A549 (cell line): ENCODE measurements at regions not wholly inside any gene's neighbourhood (a gene's known extent, or its start where the extent isn't known, plus 50 kb on each side); places are given as distances from the start of the nearest gene placed in this dataset.

Source experiments
- ATAC-seq, 2 experiments: fragments of 200-7000 bp in 1 of 2; fragments of >200 bp in 1 of 2; cut with Nextera tagmentation in 1 of 2; cut with Tn5 transposase in 1 of 2; 3 replicates each; pipeline versions ENCODE4 v1.8.0 to v1.9.1; 2018 to 2020; ENCODE audit warnings: mild to moderate bottlenecking in 1 of 2, moderate library complexity in 1 of 2
- CTCF ChIA-PET: fragments of 300-600 bp; sonication (Branson Sonifier 250); formaldehyde crosslinking; extraction: SDS; loops from one replicate; lab custom pipeline; 2021; ENCODE audit warnings: antibody characterized with exemption, inconsistent platforms; lab: Yijun Ruan, JAX
- POLR2A ChIA-PET: fragments of 350-600 bp; formaldehyde crosslinking; extraction: SDS; loops from one replicate; lab custom pipeline; 2021; ENCODE audit warnings: antibody characterized with exemption, inconsistent platforms; lab: Yijun Ruan, JAX
- DNase-seq, 2 experiments: peaks; one replicate each; pipeline versions ENCODE4 v3.0.0 to v3.0.0-alpha.2; 2011 to 2016; ENCODE audit warnings: low read depth in 1 of 2, low spot score in 1 of 2
- FAIRE-seq: peaks from 2 replicates; lab custom pipeline; 2011; peaks lifted over from hg19 to GRCh38; lab: Jason Lieb, UNC
- H3K27ac ChIP-seq, 2 experiments: fragments of >200 bp; sonication (Bioruptor Twin); formaldehyde crosslinking; 3 replicates each; pipeline ENCODE4 v1.5.1; 2016 to 2017
- H3K4me1 ChIP-seq: fragments of >200 bp; sonication (Bioruptor Twin); formaldehyde crosslinking; 3 replicates; pipeline ENCODE4 v1.6.1; 2016
- H3K4me2 ChIP-seq: fragments of >200 bp; sonication (Bioruptor Twin); formaldehyde crosslinking; 3 replicates; pipeline ENCODE4 v1.6.1; 2016
- H3K4me3 ChIP-seq: fragments of >200 bp; sonication (Bioruptor Twin); formaldehyde crosslinking; 3 replicates; pipeline ENCODE4 v1.5.1; 2016
- H3K9me3 ChIP-seq: fragments of >200 bp; sonication (Bioruptor Twin); formaldehyde crosslinking; 3 replicates; pipeline ENCODE4 v1.6.1; 2016
- CBX8 ChIP-seq: fragments of 200-600 bp; sonication (generic); IDR thresholded peaks from 2 replicates; pipeline ENCODE4 v1.6.1; 2016
- CHD4 ChIP-seq: fragments of 200-600 bp; sonication (generic); IDR thresholded peaks from 2 replicates; pipeline ENCODE4 v1.6.1; 2016; ENCODE audit warnings: antibody characterized with exemption, mild to moderate bottlenecking, borderline replicate concordance
- EHF ChIP-seq: fragments of 250-450 bp; sonication (Bioruptor Pico); IDR thresholded peaks from 2 replicates; pipeline ENCODE4 v1.5.0; 2020; ENCODE audit warnings: mild to moderate bottlenecking
- EP300 ChIP-seq, 2 experiments: fragments of >200 bp; sonication (Bioruptor Twin); formaldehyde crosslinking; IDR thresholded peaks; 2 replicates in 1 of 2; 3 replicates in 1 of 2; pipeline ENCODE4 v1.6.1; 2016 to 2017
- HOXA7 ChIP-seq: fragments of 250-450 bp; sonication (Bioruptor Pico); IDR thresholded peaks from 2 replicates; pipeline ENCODE4 v1.5.0; 2020; ENCODE audit warnings: mild to moderate bottlenecking, moderate library complexity
- HOXB13 ChIP-seq: fragments of 250-450 bp; sonication (Bioruptor Pico); IDR thresholded peaks from 2 replicates; pipeline ENCODE4 v1.5.0; 2020; ENCODE audit warnings: low read depth, mild to moderate bottlenecking, moderate library complexity
- JUN ChIP-seq, 2 experiments: fragments of >200 bp; sonication (Bioruptor Twin); formaldehyde crosslinking; IDR thresholded peaks; 2 replicates in 1 of 2; 3 replicates in 1 of 2; pipeline ENCODE4 v1.6.1; 2016 to 2017
- JUNB ChIP-seq: fragments of >200 bp; sonication (Bioruptor Twin); formaldehyde crosslinking; IDR thresholded peaks from 2 replicates; pipeline ENCODE4 v1.6.1; 2016
- KDM1A ChIP-seq: fragments of 200-600 bp; sonication (generic); IDR thresholded peaks from 2 replicates; pipeline ENCODE4 v1.6.1; 2016; ENCODE audit warnings: low read depth, mild to moderate bottlenecking
- KDM5A ChIP-seq: fragments of 200-600 bp; sonication (generic); IDR thresholded peaks from 2 replicates; pipeline ENCODE4 v1.6.1; 2016; ENCODE audit warnings: antibody characterized with exemption, mild to moderate bottlenecking
- NFE2L2 ChIP-seq: fragments of 150-350 bp; conservative IDR thresholded peaks from 2 replicates; pipeline ENCODE4 v1.6.1; 2014; ENCODE audit warnings: low read length
- NPAS2 ChIP-seq: fragments of 250-450 bp; sonication (Bioruptor Pico); IDR thresholded peaks from 2 replicates; pipeline ENCODE4 v1.8.0; 2022; ENCODE audit warnings: mild to moderate bottlenecking, moderate library complexity, borderline replicate concordance
- RARB ChIP-seq: fragments of 250-450 bp; sonication (Bioruptor Pico); IDR thresholded peaks from 2 replicates; pipeline ENCODE4 v1.8.0; 2021; ENCODE audit warnings: mild to moderate bottlenecking, moderate library complexity
- RFX5 ChIP-seq: fragments of 450-650 bp; IDR thresholded peaks from 2 replicates; pipeline ENCODE4 v1.7.1; 2014; ENCODE audit warnings: antibody characterized with exemption, mild to moderate bottlenecking, moderate library complexity
- TP53 ChIP-seq: fragments of 250-450 bp; sonication (Bioruptor Pico); IDR thresholded peaks from 2 replicates; pipeline ENCODE4 v1.5.0; 2021; ENCODE audit warnings: mild to moderate bottlenecking, moderate library complexity
- WGBS: methylation state at CpG from one replicate; pipeline ENCODE4 v1.1.6; 2017; ENCODE audit errors: missing lambda C conversion rate; 5-methylcytosine and 5-hydroxymethylcytosine counted together
- TF ChIP-seq, protein P1 (sequence below): fragments of >200 bp; sonication (Bioruptor Twin); formaldehyde crosslinking; IDR thresholded peaks from 3 replicates; pipeline ENCODE4 v1.5.1; 2016
- TF ChIP-seq, protein P2 (sequence below): IDR thresholded peaks from 2 replicates; pipeline ENCODE4 v1.6.1; 2012
- TF ChIP-seq, protein P3 (sequence below): fragments of 450-650 bp; IDR thresholded peaks from 2 replicates; pipeline ENCODE4 v1.6.1; 2014; ENCODE audit warnings: antibody characterized with exemption
- TF ChIP-seq, protein P4 (sequence below): fragments of 150-350 bp; IDR thresholded peaks from 2 replicates; pipeline ENCODE4 v1.6.1; 2014; ENCODE audit warnings: low read depth, mild to moderate bottlenecking, low read length

DNA sequence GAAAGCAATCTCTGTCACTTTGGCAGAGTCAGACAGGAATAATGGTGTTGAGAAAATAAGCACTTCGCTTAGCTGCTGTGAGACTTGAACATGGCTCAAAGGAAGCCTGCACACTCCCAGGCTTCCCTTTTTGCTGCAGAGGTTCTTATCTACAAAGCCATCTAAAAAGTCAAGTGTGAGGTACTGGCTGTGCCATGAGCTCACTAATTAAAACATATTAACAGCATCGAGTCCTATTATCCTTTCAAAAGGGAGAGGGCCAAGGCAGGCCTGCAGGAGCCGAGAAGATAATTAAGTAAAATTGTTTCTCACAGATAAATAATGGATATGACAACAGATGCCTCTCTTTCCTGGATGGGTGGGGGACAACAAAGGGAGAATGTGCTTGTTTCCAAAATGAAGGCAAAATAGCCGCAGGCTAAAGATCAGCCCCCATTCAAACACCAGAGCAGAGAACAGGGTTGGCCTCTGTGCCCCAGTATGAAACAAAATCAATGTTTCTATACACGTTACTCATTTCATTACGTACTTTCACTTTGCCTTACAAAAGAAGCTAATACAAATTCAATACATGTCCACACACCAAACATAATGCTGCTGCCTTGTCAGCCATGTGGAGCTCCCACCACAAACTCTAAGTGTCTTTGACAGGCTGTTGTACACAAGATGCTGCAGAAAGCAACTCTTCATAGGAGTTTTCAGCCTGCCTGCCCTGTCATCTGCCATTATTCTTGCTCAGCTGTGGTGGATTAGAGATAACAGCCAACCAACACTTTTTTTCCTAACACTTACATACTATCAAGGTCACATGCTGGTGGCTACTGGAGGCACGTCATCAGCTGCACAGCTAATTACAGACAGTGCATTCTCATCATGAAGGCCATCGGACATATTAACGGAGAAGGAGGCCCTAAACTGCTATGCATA lies 55.3 kb downstream of the ELAPOR2 start (continued):
- TF ChIP-seq, protein P1, sequence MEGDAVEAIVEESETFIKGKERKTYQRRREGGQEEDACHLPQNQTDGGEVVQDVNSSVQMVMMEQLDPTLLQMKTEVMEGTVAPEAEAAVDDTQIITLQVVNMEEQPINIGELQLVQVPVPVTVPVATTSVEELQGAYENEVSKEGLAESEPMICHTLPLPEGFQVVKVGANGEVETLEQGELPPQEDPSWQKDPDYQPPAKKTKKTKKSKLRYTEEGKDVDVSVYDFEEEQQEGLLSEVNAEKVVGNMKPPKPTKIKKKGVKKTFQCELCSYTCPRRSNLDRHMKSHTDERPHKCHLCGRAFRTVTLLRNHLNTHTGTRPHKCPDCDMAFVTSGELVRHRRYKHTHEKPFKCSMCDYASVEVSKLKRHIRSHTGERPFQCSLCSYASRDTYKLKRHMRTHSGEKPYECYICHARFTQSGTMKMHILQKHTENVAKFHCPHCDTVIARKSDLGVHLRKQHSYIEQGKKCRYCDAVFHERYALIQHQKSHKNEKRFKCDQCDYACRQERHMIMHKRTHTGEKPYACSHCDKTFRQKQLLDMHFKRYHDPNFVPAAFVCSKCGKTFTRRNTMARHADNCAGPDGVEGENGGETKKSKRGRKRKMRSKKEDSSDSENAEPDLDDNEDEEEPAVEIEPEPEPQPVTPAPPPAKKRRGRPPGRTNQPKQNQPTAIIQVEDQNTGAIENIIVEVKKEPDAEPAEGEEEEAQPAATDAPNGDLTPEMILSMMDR = no peak

DNA sequence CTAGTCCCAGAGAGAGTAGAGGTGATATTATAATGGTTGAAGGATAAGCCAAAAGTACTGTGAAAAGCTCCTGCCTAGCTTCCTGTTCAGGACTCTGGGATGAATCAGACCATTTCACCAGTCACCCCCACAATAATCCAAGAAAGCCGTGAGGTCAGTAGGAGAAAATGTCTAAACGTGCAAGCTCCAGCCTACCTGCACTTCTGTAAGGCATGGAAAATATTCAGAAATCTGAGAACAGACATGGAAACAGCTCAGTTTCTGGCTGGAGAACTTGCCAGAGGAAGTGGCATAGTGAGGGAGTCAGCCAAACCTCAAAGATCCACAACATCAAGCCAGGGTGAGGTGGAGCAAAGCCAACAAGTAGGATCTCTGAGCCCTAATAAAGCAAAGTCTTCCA lies 58.2 kb downstream of the ELAPOR2 start:
- 0% methylated on average over 2 of the region's 2 CpGs for WGBS
- no peaks in the 10 kb centered on the region for H3K4me1 ChIP-seq
- DNase-seq = no peak
- POLR2A ChIA-PET = no interaction called here
- H3K4me2 ChIP-seq = no peak overlapping the region
- no peak for ATAC-seq
- CTCF ChIA-PET = interaction anchor here (0.5 kb wide), 1 partner anchor 146 kb away, joined by 3 read pairs; no protein-coding TSS in a partner anchor
- H3K27ac ChIP-seq = no peak overlapping the region
- no peak overlapping the region for H3K4me3 ChIP-seq
- no peak for FAIRE-seq
- TF ChIP-seq HOXB13 (CRISPR knock-in tag) = no peak
- TF ChIP-seq, protein P2, sequence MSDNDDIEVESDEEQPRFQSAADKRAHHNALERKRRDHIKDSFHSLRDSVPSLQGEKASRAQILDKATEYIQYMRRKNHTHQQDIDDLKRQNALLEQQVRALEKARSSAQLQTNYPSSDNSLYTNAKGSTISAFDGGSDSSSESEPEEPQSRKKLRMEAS = no peak
- TF ChIP-seq JUN (IDR thresholded peaks at IDR 0.05) = no peak
- no peak for TF ChIP-seq TP53 (CRISPR knock-in tag)
- TF ChIP-seq RFX5 = no peak
- TF ChIP-seq, protein P3, sequence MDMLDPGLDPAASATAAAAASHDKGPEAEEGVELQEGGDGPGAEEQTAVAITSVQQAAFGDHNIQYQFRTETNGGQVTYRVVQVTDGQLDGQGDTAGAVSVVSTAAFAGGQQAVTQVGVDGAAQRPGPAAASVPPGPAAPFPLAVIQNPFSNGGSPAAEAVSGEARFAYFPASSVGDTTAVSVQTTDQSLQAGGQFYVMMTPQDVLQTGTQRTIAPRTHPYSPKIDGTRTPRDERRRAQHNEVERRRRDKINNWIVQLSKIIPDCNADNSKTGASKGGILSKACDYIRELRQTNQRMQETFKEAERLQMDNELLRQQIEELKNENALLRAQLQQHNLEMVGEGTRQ = no peak
- no peak for TF ChIP-seq HOXA7 (CRISPR knock-in tag)
- TF ChIP-seq RARB (CRISPR knock-in tag) = no peak
- TF ChIP-seq KDM5A = no peak
- TF ChIP-seq, protein P4, sequence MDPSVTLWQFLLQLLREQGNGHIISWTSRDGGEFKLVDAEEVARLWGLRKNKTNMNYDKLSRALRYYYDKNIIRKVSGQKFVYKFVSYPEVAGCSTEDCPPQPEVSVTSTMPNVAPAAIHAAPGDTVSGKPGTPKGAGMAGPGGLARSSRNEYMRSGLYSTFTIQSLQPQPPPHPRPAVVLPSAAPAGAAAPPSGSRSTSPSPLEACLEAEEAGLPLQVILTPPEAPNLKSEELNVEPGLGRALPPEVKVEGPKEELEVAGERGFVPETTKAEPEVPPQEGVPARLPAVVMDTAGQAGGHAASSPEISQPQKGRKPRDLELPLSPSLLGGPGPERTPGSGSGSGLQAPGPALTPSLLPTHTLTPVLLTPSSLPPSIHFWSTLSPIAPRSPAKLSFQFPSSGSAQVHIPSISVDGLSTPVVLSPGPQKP = no peak
- no peak for TF ChIP-seq NFE2L2
- no peak for TF ChIP-seq KDM1A
- TF ChIP-seq, protein P1 = no peak
- no peaks in the 10 kb centered on the region for H3K9me3 ChIP-seq

DNA sequence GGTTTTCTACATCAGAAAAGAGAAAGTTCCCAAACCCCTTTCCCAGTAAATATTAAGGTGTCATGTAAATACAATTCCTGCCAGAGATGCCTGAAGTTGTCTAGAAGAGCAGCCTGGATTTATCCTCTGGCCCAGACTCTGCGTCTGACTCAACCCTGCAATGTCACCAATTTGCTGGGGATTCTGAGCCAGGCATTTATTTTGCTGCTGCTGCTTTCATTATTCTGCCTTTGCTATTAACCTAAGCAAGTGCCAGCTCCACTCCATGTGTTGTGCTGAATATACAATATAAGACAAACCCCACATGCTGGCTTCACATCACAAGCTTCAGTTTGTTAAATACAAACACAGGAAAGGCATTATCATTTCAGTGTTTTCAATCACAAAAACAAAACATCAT lies 59.1 kb downstream of the ELAPOR2 start:
- POLR2A ChIA-PET = no interaction called here
- ATAC-seq = no peak

More for the DNA sequence above, 59.1 kb downstream of the ELAPOR2 start:
- FAIRE-seq (no peak), DNase-seq (no peak)
- 0% methylated on average over 1 of the region's 1 CpG for WGBS
- no peaks in the 10 kb centered on the region for H3K4me1 ChIP-seq
- TF ChIP-seq RARB (CRISPR knock-in tag) (no peak), EP300 (IDR thresholded peaks at IDR 0.05) (no peak), NPAS2 (no peak), CBX8 (no peak), EHF (CRISPR knock-in tag) (no peak), HOXB13 (CRISPR knock-in tag) (no peak), NFE2L2 (no peak), CHD4 (no peak), KDM1A (no peak), JUNB (no peak)
- TF ChIP-seq, protein P3 = no peak
- no peak overlapping the region for H3K27ac ChIP-seq
- H3K4me3 ChIP-seq = no peak overlapping the region
- H3K4me2 ChIP-seq = no peak overlapping the region
- CTCF ChIA-PET = interaction anchor here (0.5 to 0.8 kb wide), 2 partner anchors 33 to 147 kb away, joined by 3 read pairs; no protein-coding TSS in a partner anchor
- no peaks in the 10 kb centered on the region for H3K9me3 ChIP-seq
